GM12878 (cell line): ENCODE measurements at regions not wholly inside any gene's neighbourhood (a gene's known extent, or its start where the extent isn't known, plus 50 kb on each side); places are given as distances from the start of the nearest gene placed in this dataset.

ENCODE experiments used
- ATAC-seq: fragments of 200-7000 bp; cut with Tn5 transposase; 3 replicates; pipeline ENCODE4 v1.9.1; 2020; ENCODE audit warnings: mild to moderate bottlenecking, moderate library complexity
- BruUV-seq: library from RNA; stranded (reverse); fragments of 400-500 nt; replicated peaks from 2 replicates; lab custom pipeline; 2021; lab: Mats Ljungman, UMichigan
- CTCF ChIA-PET: fragments of 300-600 bp; sonication (Branson Sonifier 250); formaldehyde crosslinking; extraction: SDS; loops from one replicate; lab custom pipeline; 2021; ENCODE audit warnings: inconsistent platforms; lab: Yijun Ruan, JAX
- POLR2A ChIA-PET: fragments of 350-600 bp; formaldehyde crosslinking; extraction: SDS; loops from one replicate; lab custom pipeline; 2021; ENCODE audit warnings: inconsistent platforms; lab: Charles Lee
- RAD21 ChIA-PET: fragments of 300-600 bp; sonication (Branson Sonifier 250); formaldehyde crosslinking; loops from one replicate; lab custom pipeline; 2023; ENCODE audit warnings: antibody characterized with exemption; ENCODE audit not compliant: unreplicated experiment; lab: Charles Lee
- SMC1A ChIA-PET: fragments of 300-600 bp; sonication (Branson Sonifier 250); formaldehyde crosslinking; loops from one replicate; lab custom pipeline; 2023; ENCODE audit not compliant: unreplicated experiment, uncharacterized antibody; lab: Charles Lee
- DNase-seq: peaks from one replicate; pipeline ENCODE4 v3.0.0-alpha.2; 2011; ENCODE audit warnings: low read depth, low spot score
- FAIRE-seq: peaks from 3 replicates; lab custom pipeline; 2011; peaks lifted over from hg19 to GRCh38; lab: Jason Lieb, UNC
- H2AFZ ChIP-seq: 2 replicates; pipeline ENCODE4 v1.6.0; 2011; ENCODE audit warnings: low read depth, low read length, control low read depth; ENCODE audit not compliant: control insufficient read depth
- H3K27ac ChIP-seq: 2 replicates; pipeline ENCODE4 v1.5.1; 2011; ENCODE audit warnings: control low read depth; ENCODE audit not compliant: control insufficient read depth, insufficient read depth
- H3K27me3 ChIP-seq, 2 experiments: replicated peaks in 1 of 2; 2 replicates each; pipeline versions ENCODE4 v1.6.0 to v1.6.1; 2011; ENCODE audit warnings: low read length in 1 of 2; ENCODE audit not compliant: control insufficient read depth in 2 of 2, insufficient read depth in 2 of 2
- H3K36me3 ChIP-seq, 2 experiments: 2 replicates each; pipeline ENCODE4 v1.5.1; 2011; ENCODE audit warnings: low read length in 1 of 2; ENCODE audit not compliant: control insufficient read depth in 2 of 2, insufficient read depth in 2 of 2
- H3K4me1 ChIP-seq: 2 replicates; pipeline ENCODE4 v1.6.1; 2011; ENCODE audit warnings: mild to moderate bottlenecking, low read length, moderate library complexity, mixed read lengths; ENCODE audit not compliant: control insufficient read depth, insufficient read depth
- H3K4me2 ChIP-seq: 2 replicates; pipeline ENCODE4 v1.6.0; 2011; ENCODE audit warnings: control low read depth; ENCODE audit not compliant: control insufficient read depth, insufficient read depth
- H3K4me3 ChIP-seq: fragments of 200-600 bp; sonication (generic); 2 replicates; pipeline ENCODE4 v1.5.1; 2016
- H3K79me2 ChIP-seq: 2 replicates; pipeline ENCODE4 v1.6.0; 2011; ENCODE audit warnings: low read length; ENCODE audit not compliant: control insufficient read depth, insufficient read depth
- H3K9ac ChIP-seq: 2 replicates; pipeline ENCODE4 v1.8.0; 2011; ENCODE audit warnings: low read length, control low read depth, mixed read lengths; ENCODE audit not compliant: control insufficient read depth, insufficient read depth
- H3K9me3 ChIP-seq: replicated peaks from 3 replicates; pipeline ENCODE4 v1.5.1; 2011; ENCODE audit warnings: mild to moderate bottlenecking, low read length; ENCODE audit not compliant: control insufficient read depth, insufficient read depth
- H4K20me1 ChIP-seq: 2 replicates; pipeline ENCODE4 v1.6.0; 2011; ENCODE audit not compliant: control insufficient read depth, insufficient read depth
- BCL3 ChIP-seq: IDR thresholded peaks from 2 replicates; pipeline ENCODE4 v1.6.1; 2011; ENCODE audit warnings: borderline replicate concordance, low read depth, mild to moderate bottlenecking, moderate library complexity, low read length; ENCODE audit not compliant: insufficient read depth, poor library complexity, severe bottlenecking
- BHLHE40 ChIP-seq, 2 experiments: fragments of 450-650 bp in 1 of 2; IDR thresholded peaks; 2 replicates each; pipeline ENCODE4 v1.6.1; 2011 to 2017; ENCODE audit warnings: low read depth in 2 of 2, borderline replicate concordance in 1 of 2, improper control_type of control experiment in 1 of 2, low read length in 1 of 2, mild to moderate bottlenecking in 1 of 2
- CBFB ChIP-seq: IDR thresholded peaks from 2 replicates; pipeline ENCODE4 v1.6.1; 2016; ENCODE audit warnings: antibody characterized with exemption, low read depth
- DPF2 ChIP-seq: fragments of 450-650 bp; IDR thresholded peaks from 2 replicates; pipeline ENCODE4 v1.6.1; 2017; ENCODE audit warnings: mild to moderate bottlenecking
- E2F8 ChIP-seq: fragments of 450-650 bp; IDR thresholded peaks from 2 replicates; pipeline ENCODE4 v1.6.1; 2018; ENCODE audit warnings: mild to moderate bottlenecking, low read depth, moderate library complexity; ENCODE audit not compliant: partially characterized antibody
- JUNB ChIP-seq: IDR thresholded peaks from 2 replicates; pipeline ENCODE4 v1.6.1; 2016; ENCODE audit warnings: antibody characterized with exemption, mild to moderate bottlenecking
- MTA3 ChIP-seq: IDR thresholded peaks from 2 replicates; pipeline ENCODE4 v1.6.1; 2012; ENCODE audit warnings: low read length, inconsistent platforms, borderline replicate concordance
- MXI1 ChIP-seq: fragments of 150-350 bp; IDR thresholded peaks from 2 replicates; pipeline ENCODE4 v1.6.1; 2011; ENCODE audit warnings: low read depth, mild to moderate bottlenecking, inconsistent platforms, low read length, improper control_type of control experiment
- MYC ChIP-seq: IDR thresholded peaks from 2 replicates; pipeline ENCODE4 v1.6.1; 2011; ENCODE audit warnings: mild to moderate bottlenecking, low read length, moderate library complexity, inconsistent platforms; ENCODE audit not compliant: insufficient read depth, insufficient replicate concordance, insufficient read length, severe bottlenecking
- NBN ChIP-seq: fragments of 450-650 bp; IDR thresholded peaks from 2 replicates; pipeline ENCODE4 v1.6.1; 2016
- POLR2A ChIP-seq: IDR thresholded peaks from 2 replicates; pipeline ENCODE4 v1.6.1; 2011; ENCODE audit warnings: low read depth, mild to moderate bottlenecking, low read length
- POLR2AphosphoS2 ChIP-seq: IDR thresholded peaks from 2 replicates; pipeline ENCODE4 v1.6.1; 2011; ENCODE audit warnings: low read depth, mild to moderate bottlenecking, low read length, improper control_type of control experiment, moderate library complexity
- RUNX3 ChIP-seq: IDR thresholded peaks from 2 replicates; pipeline ENCODE4 v1.6.1; 2012; ENCODE audit warnings: low read length, inconsistent platforms
- TCF12 ChIP-seq: IDR thresholded peaks from 2 replicates; pipeline ENCODE4 v1.6.1; 2011; ENCODE audit warnings: low read depth, mild to moderate bottlenecking, low read length
- TCF7 ChIP-seq: IDR thresholded peaks from 2 replicates; pipeline ENCODE4 v1.6.1; 2014; ENCODE audit warnings: antibody characterized with exemption, borderline replicate concordance
- ZBED1 ChIP-seq: IDR thresholded peaks from 2 replicates; pipeline ENCODE4 v1.6.1; 2016; ENCODE audit warnings: borderline replicate concordance
- WGBS: methylation state at CpG from one replicate; pipeline ENCODE4 v1.1.6; 2016; ENCODE audit warnings: low lambda C conversion rate; ENCODE audit not compliant: insufficient replicate concordance, insufficient coverage; ENCODE audit errors: missing lambda C conversion rate; 5-methylcytosine and 5-hydroxymethylcytosine counted together
- in situ Hi-C: fragments of 300-500 bp; cut with MboI; formaldehyde crosslinking; loops from 9 replicates; pipeline ENCODE4 v1.14.3; 2018; ENCODE audit warnings: mixed read lengths
- intact Hi-C: fragments of 100-400 bp; cut with micrococcal nuclease; formaldehyde crosslinking; loops from one replicate; pipeline ENCODE4 v1.14.2; 2022; ENCODE audit not compliant: unreplicated experiment

- no peak for TF ChIP-seq POLR2A
- no peak for TF ChIP-seq MYC
- TF ChIP-seq JUNB: peak; percentile 10; the same call in 1 of the 2 replicates
- no peak for TF ChIP-seq MXI1
- peak; percentile 59; the same call in 1 of the 2 replicates for TF ChIP-seq TCF7
- no peak for TF ChIP-seq ZBED1
- peak; percentile 54 for TF ChIP-seq RUNX3
- H3K4me2 ChIP-seq: no peak overlapping the region
- H2AFZ ChIP-seq: no peak overlapping the region
- SMC1A ChIA-PET: no interaction called here
- ATAC-seq (no peak), DNase-seq (no peak), FAIRE-seq (no peak)
- H3K9ac ChIP-seq: no peak overlapping the region
- in situ Hi-C loops (no loop called here), intact Hi-C loops (no loop called here)
- POLR2A ChIA-PET: no interaction called here
- no peak overlapping the region for H3K4me3 ChIP-seq
- no peaks in the 10 kb centered on the region; the same call in 2 of the 3 replicates for H3K9me3 ChIP-seq
- 2% methylated on average over 5 of the region's 5 CpGs for WGBS
- BruUV-seq: no TSS peak
- H3K79me2 ChIP-seq: no peaks in the 10 kb centered on the region
- H3K27me3 ChIP-seq: no peaks in the 10 kb centered on the region
- CTCF ChIA-PET: no interaction called here
- no peak overlapping the region for H3K27ac ChIP-seq
- H3K36me3 ChIP-seq: no peaks in the 10 kb centered on the region
- H4K20me1 ChIP-seq: no peaks in the 10 kb centered on the region
- H3K4me1 ChIP-seq: no peaks in the 10 kb centered on the region
- RAD21 ChIA-PET: interaction anchor here (0.7 kb wide), 1 partner anchor 1662 kb away, joined by 3 read pairs; no protein-coding TSS in a partner anchor
Observed at GRCh38 chr4:189800545-189801088, 140.1 kb upstream of the FRG1 start.

GRCh38 chr4:189802884-189803283 lies 137.8 kb upstream of the FRG1 start:
- Histone ChIP-seq H2AFZ (no peak overlapping the region), H3K4me3 (no peak overlapping the region), H3K9ac (no peak overlapping the region), H3K9me3 (no peaks in the 10 kb centered on the region; the same call in 2 of the 3 replicates), H3K27me3 (no peaks in the 10 kb centered on the region), H3K4me1 (no peaks in the 10 kb centered on the region), H4K20me1 (no peaks in the 10 kb centered on the region), H3K4me2 (no peak overlapping the region), H3K79me2 (no peaks in the 10 kb centered on the region), H3K27ac (no peak overlapping the region), H3K36me3 (no peaks in the 10 kb centered on the region)
- WGBS: 39% methylated on average over 5 of the region's 5 CpGs
- intact Hi-C loops (no loop called here), in situ Hi-C loops (no loop called here)
- no TSS peak for BruUV-seq
- no peak for FAIRE-seq
- ATAC-seq: no peak
- DNase-seq: no peak
- POLR2A ChIA-PET: no interaction called here
- CTCF ChIA-PET: interaction anchor here (1.1 kb wide), 1 partner anchor 23 kb away, joined by 3 read pairs; no protein-coding TSS in a partner anchor
- SMC1A ChIA-PET: no interaction called here
- RAD21 ChIA-PET: interaction anchor here (0.7 kb wide), 1 partner anchor 12 kb away, joined by 3 read pairs; no protein-coding TSS in a partner anchor
- no peak for TF ChIP-seq TCF12
- TF ChIP-seq MTA3: no peak
- no peak for TF ChIP-seq POLR2AphosphoS2
- no peak for TF ChIP-seq E2F8
- no peak for TF ChIP-seq BCL3
- no peak for TF ChIP-seq BHLHE40 (IDR thresholded peaks at IDR 0.05; ENCODE audit: borderline replicate concordance in 1 of 2, low read depth in 2 of 2, low read length in 1 of 2)
- no peak for TF ChIP-seq NBN
- TF ChIP-seq CBFB: no peak
- TF ChIP-seq DPF2: no peak
